Suppressor macrophage treated with lipopolysaccharide for 1 hour (primary cell): ENCODE measurements at regions not wholly inside any gene's neighbourhood (a gene's known extent, or its start where the extent isn't known, plus 50 kb on each side); places are given as distances from the start of the nearest gene placed in this dataset.

Source experiments
- DNase-seq, 3 donors: peaks; one replicate each; pipeline ENCODE4 v3.0.0-alpha.2; 2020 to 2022

- DNase-seq: peak; percentile 53 to 71 (median 56)
Measured at GRCh38 chr14:60349663-60350365, 100.8 kb downstream of the PPM1A start.

GRCh38 chr14:60350366-60350720 is 101.3 kb downstream of the PPM1A start:
- no peak for DNase-seq

GRCh38 chr14:60353420-60353819 is 104.4 kb downstream of the PPM1A start:
- DNase-seq: no peak

DNA sequence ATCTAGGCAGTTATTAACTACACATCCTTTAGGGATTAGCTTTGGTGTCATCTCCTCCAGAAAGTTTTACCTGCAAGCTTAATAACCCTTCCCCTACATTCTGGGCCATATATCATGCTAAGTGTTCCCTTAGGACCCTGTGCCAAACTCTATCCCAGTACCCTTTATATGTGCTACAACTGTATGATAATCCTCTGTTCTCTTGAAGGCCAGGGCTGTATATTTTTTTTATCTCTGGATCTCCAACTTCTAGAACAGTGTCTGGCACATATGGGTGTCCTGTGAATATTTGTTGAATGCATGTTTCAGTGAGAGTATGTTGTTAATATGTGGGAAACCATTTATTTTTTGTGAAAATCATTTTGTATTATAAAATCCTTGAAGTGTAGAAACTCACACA is 106.7 kb downstream of the PPM1A start:
- DNase-seq: no peak

- no peak for DNase-seq
Measured at GRCh38 chr14:60356386-60356785, 107.4 kb downstream of the PPM1A start.

GRCh38 chr14:60356906-60357550 is 108.0 kb downstream of the PPM1A start:
- no peak for DNase-seq

GRCh38 chr14:60357551-60358149 is 108.6 kb downstream of the PPM1A start:
- DNase-seq: no peak

- no peak for DNase-seq
Measured at GRCh38 chr14:60363275-60363674, 114.3 kb downstream of the PPM1A start.

DNA sequence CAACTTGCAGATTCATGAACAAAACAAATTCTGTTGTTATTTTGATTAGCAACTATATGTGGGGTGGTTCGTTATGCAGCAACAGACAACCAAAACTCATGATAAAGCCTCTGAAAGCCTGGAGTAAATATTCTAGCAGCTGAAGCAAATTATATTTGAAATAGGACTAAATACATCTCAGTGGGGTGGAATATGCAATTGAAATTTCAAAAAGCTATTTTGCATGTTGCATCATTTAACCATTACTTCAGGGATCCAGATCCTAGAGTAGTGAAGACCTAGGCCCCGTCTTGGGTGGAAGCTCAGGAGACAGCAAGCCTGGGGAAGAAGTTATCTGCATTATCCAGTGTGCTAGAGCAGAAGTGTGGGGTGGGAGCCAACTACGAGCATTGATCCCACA is 114.7 kb downstream of the PPM1A start:
- no peak for DNase-seq

DNA sequence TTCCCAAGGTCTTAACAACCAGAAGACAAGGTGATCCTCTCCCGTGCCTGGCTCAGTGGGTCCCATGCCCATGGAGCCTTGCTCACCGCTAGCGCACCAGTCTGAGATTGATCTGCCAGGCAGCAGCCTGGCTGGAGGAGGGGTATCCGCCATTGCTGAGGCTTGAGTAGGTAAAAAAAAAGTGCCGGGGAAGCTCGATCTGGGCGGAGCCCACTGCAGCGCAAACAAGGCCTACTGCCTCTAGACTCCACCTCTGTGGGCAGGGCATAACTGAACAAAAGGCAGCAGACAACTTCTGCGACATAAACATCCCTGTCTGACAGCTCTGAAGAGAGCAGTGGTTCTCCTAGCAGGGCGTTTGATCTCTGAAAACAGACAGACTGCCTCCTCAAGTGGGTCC is 104.0 kb downstream of the C14orf39 start:
- DNase-seq: no peak
